IPS-NIHi7 (cell line): ENCODE measurements at regions not wholly inside any gene's neighbourhood (a gene's known extent, or its start where the extent isn't known, plus 50 kb on each side); places are given as distances from the start of the nearest gene placed in this dataset.

ENCODE experiments used
- DNase-seq: peaks from one replicate; pipeline ENCODE4 v3.0.0; 2012; ENCODE audit warnings: mixed read lengths; ENCODE audit errors: extremely low spot score

- DNase-seq: peak; percentile 72
Measured at GRCh38 chr11:116445108-116446047, 327.4 kb downstream of the BUD13 start.

GRCh38 chr11:116442238-116442752 lies 330.5 kb downstream of the BUD13 start:
- no peak for DNase-seq

GRCh38 chr11:116439361-116439677 lies 333.5 kb downstream of the BUD13 start:
- DNase-seq: no peak

DNA sequence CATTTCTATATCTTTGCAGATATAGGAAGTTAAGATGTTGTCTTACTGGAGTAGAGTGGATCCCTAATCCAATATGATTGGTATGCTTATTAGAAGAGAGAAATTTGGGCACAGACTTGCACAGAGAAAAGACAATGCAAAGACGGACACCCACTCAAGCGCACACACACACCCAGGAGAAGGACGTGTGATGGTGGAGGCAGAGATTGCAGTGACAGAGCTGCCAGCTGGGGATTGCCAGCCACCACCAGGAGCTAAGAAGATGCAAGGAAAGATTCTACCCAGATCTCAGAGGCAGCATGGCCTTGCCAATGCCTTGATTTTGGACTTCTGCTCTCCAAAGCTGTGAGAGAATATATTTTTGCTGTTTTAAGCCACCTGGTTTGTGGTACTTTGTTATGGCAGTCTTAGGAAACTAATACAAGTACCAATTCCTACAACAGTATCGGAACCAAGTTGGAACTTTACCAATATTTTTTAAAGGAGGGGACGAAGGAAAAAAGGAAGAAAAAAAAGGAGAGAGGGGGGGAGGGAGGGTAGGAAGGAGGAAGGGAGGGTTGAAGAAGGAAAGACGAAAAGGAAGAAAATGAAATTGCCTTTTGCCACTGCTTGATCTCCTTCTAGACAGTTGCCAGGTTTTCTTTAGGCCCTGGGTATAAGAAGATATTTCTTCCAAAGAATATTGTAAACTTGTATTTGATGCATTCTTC lies 334.0 kb downstream of the BUD13 start:
- no peak for DNase-seq

DNA sequence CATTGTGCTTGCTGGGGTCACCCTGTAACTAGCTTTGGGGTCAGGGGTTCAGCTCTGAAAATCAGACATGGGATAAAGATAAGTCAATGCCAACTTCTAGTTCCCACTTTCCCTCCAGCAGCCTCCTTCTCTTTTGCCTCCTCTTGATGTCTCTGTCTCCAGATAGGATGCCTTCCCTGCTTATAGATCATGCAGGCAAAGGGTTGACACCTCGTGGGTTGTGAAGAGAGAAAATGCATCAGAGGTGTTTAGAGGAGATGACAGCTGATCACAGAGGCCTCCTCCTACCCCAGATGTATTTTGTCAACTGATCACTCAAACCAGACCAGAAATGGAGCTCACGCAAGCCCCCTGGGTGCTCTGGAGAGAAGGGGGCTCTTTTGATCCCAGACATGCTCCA lies 337.8 kb downstream of the BUD13 start:
- DNase-seq: no peak

- DNase-seq: no peak
Measured at GRCh38 chr11:116432301-116432700, 340.5 kb downstream of the BUD13 start.

DNA sequence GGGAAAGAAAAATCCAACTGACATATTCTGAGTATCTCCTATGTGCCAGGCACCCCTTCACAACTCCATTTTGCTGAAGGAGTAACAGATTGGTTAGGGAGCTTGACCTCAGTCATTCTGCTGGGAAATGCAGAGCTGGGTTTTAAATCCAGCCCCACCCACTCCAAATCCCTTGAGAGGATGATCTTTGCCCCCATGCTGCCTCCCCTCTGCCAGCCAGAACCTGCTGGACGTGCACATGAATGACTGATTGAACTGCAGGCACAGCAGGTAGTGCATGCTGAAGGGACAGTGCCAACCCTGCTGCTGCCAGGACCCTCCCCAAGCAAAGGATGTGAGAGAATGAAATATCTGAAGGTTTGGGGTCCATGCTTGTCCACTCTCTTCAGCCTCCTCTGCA lies 340.9 kb downstream of the BUD13 start:
- DNase-seq: no peak

GRCh38 chr11:116428638-116428975 lies 344.2 kb downstream of the BUD13 start:
- no peak for DNase-seq

DNA sequence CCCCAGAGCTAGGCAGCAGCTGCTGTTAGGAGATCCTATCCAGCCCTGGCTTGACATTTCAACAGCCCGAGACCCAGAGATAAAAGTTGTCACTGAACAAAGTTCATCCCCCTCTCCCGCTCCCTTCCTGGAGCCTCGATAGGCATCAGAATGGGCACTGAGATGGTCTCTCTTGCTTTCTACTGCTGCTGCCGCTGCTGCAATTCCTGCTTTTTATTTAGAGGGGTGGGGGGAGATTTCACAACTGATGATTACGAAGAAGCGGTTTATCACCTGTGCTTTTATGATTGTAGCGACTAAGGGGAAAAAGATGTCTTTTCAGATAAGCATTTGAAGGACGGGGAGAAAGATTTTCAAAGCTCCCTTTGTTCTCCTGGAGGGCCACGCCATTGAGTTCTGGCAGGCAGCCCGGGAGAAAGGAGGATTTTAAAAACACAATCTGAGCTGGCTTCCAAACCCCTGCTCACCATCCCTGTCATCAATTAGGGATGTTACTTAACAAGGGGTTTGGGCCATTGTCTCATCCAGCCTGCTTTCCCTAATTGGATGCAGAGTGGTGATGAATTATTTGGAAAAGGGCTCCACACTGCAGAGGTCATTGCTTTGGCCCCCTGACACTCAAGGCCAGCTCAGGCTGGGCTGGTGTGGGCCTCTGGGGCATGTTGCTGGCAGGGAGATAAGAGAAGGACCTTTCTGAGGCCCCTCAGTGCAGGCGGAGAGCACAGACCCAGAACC lies 344.7 kb downstream of the BUD13 start:
- no peak for DNase-seq

DNA sequence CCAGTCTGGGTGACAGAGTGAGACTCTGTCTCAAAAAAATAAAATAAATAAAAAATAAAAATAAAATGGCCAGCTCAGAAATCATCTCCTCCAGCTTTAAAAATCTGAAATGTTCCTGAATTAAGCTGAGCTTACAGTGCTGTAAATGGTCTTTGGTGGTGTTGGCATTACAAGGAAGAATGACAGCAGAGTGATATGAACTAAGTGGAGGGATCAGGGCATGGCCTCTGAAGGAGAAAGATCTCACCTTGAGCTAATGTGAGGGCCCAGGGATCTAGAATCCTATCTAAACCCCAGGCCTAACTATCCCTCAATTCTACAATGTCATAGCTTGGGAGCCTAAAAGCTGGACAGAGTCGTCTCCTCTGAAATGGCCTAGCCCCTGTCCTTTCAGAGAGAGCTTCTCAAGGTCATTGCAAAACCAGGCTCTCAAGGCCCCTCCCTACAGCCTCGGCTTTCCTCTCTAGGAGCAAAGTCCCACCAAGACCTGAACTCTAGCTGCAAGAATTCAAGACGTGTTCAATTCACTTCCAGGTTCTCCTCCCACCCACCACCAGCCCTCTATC lies 345.4 kb downstream of the BUD13 start:
- no peak for DNase-seq

DNA sequence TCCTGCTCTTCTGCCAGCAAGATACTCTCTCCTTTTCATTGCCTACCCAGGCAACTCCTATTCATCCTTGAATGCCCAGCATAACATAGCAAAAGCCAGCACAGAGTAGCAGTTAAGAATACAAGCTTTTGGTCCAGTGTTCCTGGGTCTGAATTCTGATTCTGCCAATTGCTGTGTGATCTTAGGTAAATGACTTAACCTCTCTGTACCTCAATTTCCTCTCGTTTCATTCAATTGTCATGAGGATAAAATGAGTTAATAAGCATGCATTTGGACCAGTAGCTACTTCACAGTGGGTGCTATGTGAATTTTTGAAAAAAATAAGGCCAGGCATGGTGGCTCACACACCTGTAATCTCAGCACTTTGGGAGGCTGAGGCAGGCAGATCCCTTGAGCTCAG lies 346.0 kb downstream of the BUD13 start:
- DNase-seq: no peak

- no peak for DNase-seq
Measured at GRCh38 chr11:116424615-116425261, 348.0 kb downstream of the BUD13 start.

GRCh38 chr11:116422956-116423600 lies 349.7 kb downstream of the BUD13 start:
- peak; percentile 76 for DNase-seq

DNA sequence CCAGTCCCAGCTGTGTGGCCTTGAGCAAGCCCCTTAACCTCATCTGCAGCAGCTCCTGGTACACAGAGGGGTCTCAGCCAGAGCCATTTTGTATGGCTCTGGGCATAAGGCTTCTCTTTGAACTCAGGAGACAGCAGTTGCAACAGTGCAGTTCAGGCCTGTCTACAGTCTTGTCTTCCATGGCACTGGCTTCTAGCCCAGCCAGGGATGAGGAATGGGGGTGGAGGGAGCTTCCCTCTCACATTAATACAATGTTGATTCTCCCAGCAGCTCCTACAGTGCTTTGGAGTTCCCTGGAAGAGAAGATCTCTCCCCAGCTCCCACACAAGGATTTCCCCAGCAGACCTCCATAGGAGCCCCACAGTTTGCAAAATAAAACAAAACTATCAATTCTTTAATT lies 350.2 kb downstream of the BUD13 start:
- no peak for DNase-seq

DNA sequence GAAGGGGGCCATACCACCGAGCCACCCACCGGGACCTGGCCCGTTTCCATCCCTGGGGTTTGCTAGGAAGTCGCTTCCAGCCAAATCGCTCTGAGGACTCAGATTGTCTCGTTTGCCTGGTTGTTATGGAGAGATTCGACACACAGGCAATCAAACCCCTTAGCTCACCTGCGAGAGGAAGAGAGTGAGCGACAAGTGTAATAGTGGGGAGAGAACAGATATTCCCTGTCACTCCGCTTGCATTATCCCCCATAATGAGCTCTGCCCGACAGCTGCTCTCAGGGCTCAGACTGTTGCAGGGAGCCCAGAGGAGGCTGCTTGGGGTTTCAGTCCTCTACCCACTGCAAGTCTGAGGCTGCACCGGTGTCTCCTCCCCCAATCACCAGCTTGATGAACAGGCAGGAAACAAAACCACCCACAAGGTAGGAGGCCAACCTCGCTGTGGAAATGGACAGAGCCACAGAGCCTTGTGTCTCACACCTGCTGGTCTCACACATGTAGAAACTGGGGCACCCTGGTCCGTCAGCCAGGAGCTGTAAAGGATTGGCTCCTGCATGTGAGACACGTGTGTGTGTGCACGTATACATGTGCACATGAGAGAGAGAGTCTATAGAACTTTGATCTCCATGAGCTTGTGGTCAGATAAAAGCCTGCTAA lies 351.1 kb downstream of the BUD13 start:
- DNase-seq: no peak

- no peak for DNase-seq
Measured at GRCh38 chr11:116420770-116421528, 351.8 kb downstream of the BUD13 start.

DNA sequence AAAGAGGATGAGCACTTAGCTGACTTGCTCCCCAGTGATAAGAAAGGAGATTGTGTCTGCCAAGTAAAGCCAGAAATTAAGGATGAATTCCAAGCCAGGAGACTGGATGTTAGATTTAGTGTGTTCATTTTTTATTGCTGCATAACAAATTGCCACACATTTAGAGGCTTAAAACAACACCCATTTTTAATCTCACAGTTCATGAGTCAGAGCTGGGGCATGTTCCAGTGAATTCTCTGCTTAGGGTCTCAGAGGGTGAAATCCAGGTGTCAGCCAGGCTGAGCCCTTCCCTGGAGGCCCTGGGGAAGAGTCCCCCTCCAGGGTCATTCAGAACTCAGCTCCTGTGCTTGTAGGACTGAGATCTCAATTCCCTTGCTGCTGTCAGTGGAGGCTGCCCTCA lies 352.8 kb downstream of the BUD13 start:
- no peak for DNase-seq

GRCh38 chr11:116418388-116419041 lies 354.3 kb downstream of the BUD13 start:
- no peak for DNase-seq

- no peak for DNase-seq
Measured at GRCh38 chr11:116416852-116417251, 355.9 kb downstream of the BUD13 start.
